GM12878 (cell line): ENCODE measurements at regions not wholly inside any gene's neighbourhood (a gene's known extent, or its start where the extent isn't known, plus 50 kb on each side); places are given as distances from the start of the nearest gene placed in this dataset.

Experiments
- ATAC-seq: fragments of 200-7000 bp; cut with Tn5 transposase; 3 replicates; pipeline ENCODE4 v1.9.1; 2020; ENCODE audit warnings: mild to moderate bottlenecking, moderate library complexity
- BruUV-seq: library from RNA; stranded (reverse); fragments of 400-500 nt; replicated peaks from 2 replicates; lab custom pipeline; 2021; lab: Mats Ljungman, UMichigan
- CTCF ChIA-PET: fragments of 300-600 bp; sonication (Branson Sonifier 250); formaldehyde crosslinking; extraction: SDS; loops from one replicate; lab custom pipeline; 2021; ENCODE audit warnings: inconsistent platforms; lab: Yijun Ruan, JAX
- POLR2A ChIA-PET: fragments of 350-600 bp; formaldehyde crosslinking; extraction: SDS; loops from one replicate; lab custom pipeline; 2021; ENCODE audit warnings: inconsistent platforms; lab: Charles Lee
- RAD21 ChIA-PET: fragments of 300-600 bp; sonication (Branson Sonifier 250); formaldehyde crosslinking; loops from one replicate; lab custom pipeline; 2023; ENCODE audit warnings: antibody characterized with exemption; ENCODE audit not compliant: unreplicated experiment; lab: Charles Lee
- SMC1A ChIA-PET: fragments of 300-600 bp; sonication (Branson Sonifier 250); formaldehyde crosslinking; loops from one replicate; lab custom pipeline; 2023; ENCODE audit not compliant: unreplicated experiment, uncharacterized antibody; lab: Charles Lee
- DNase-seq: peaks from one replicate; pipeline ENCODE4 v3.0.0-alpha.2; 2011; ENCODE audit warnings: low read depth, low spot score
- FAIRE-seq: peaks from 3 replicates; lab custom pipeline; 2011; peaks lifted over from hg19 to GRCh38; lab: Jason Lieb, UNC
- H2AFZ ChIP-seq: 2 replicates; pipeline ENCODE4 v1.6.0; 2011; ENCODE audit warnings: low read depth, low read length, control low read depth; ENCODE audit not compliant: control insufficient read depth
- H3K27ac ChIP-seq: 2 replicates; pipeline ENCODE4 v1.5.1; 2011; ENCODE audit warnings: control low read depth; ENCODE audit not compliant: control insufficient read depth, insufficient read depth
- H3K27me3 ChIP-seq, 2 experiments: replicated peaks in 1 of 2; 2 replicates each; pipeline versions ENCODE4 v1.6.0 to v1.6.1; 2011; ENCODE audit warnings: low read length in 1 of 2; ENCODE audit not compliant: control insufficient read depth in 2 of 2, insufficient read depth in 2 of 2
- H3K36me3 ChIP-seq, 2 experiments: 2 replicates each; pipeline ENCODE4 v1.5.1; 2011; ENCODE audit warnings: low read length in 1 of 2; ENCODE audit not compliant: control insufficient read depth in 2 of 2, insufficient read depth in 2 of 2
- H3K4me1 ChIP-seq: 2 replicates; pipeline ENCODE4 v1.6.1; 2011; ENCODE audit warnings: mild to moderate bottlenecking, low read length, moderate library complexity, mixed read lengths; ENCODE audit not compliant: control insufficient read depth, insufficient read depth
- H3K4me2 ChIP-seq: 2 replicates; pipeline ENCODE4 v1.6.0; 2011; ENCODE audit warnings: control low read depth; ENCODE audit not compliant: control insufficient read depth, insufficient read depth
- H3K4me3 ChIP-seq: fragments of 200-600 bp; sonication (generic); 2 replicates; pipeline ENCODE4 v1.5.1; 2016
- H3K79me2 ChIP-seq: 2 replicates; pipeline ENCODE4 v1.6.0; 2011; ENCODE audit warnings: low read length; ENCODE audit not compliant: control insufficient read depth, insufficient read depth
- H3K9ac ChIP-seq: 2 replicates; pipeline ENCODE4 v1.8.0; 2011; ENCODE audit warnings: low read length, control low read depth, mixed read lengths; ENCODE audit not compliant: control insufficient read depth, insufficient read depth
- H3K9me3 ChIP-seq: replicated peaks from 3 replicates; pipeline ENCODE4 v1.5.1; 2011; ENCODE audit warnings: mild to moderate bottlenecking, low read length; ENCODE audit not compliant: control insufficient read depth, insufficient read depth
- H4K20me1 ChIP-seq: 2 replicates; pipeline ENCODE4 v1.6.0; 2011; ENCODE audit not compliant: control insufficient read depth, insufficient read depth
- E2F8 ChIP-seq: fragments of 450-650 bp; IDR thresholded peaks from 2 replicates; pipeline ENCODE4 v1.6.1; 2018; ENCODE audit warnings: mild to moderate bottlenecking, low read depth, moderate library complexity; ENCODE audit not compliant: partially characterized antibody
- MEF2B ChIP-seq: fragments of 450-650 bp; IDR thresholded peaks from 2 replicates; pipeline ENCODE4 v1.6.1; 2018; ENCODE audit warnings: mild to moderate bottlenecking, moderate library complexity; ENCODE audit not compliant: partially characterized antibody, poor library complexity, severe bottlenecking
- POLR2AphosphoS2 ChIP-seq: IDR thresholded peaks from 2 replicates; pipeline ENCODE4 v1.6.1; 2011; ENCODE audit warnings: low read depth, mild to moderate bottlenecking, low read length, improper control_type of control experiment, moderate library complexity
- POLR2AphosphoS5 ChIP-seq: IDR thresholded peaks from 2 replicates; pipeline ENCODE4 v1.6.1; 2011; ENCODE audit warnings: mild to moderate bottlenecking, low read length, inconsistent platforms
- SPI1 ChIP-seq: IDR thresholded peaks from 2 replicates; pipeline ENCODE4 v1.6.1; 2011; ENCODE audit warnings: low read depth, mild to moderate bottlenecking, low read length, moderate library complexity, borderline replicate concordance; ENCODE audit not compliant: insufficient read depth
- SREBF2 ChIP-seq: IDR thresholded peaks from 2 replicates; pipeline ENCODE4 v1.6.1; 2012; ENCODE audit warnings: mild to moderate bottlenecking, low read length
- WGBS: methylation state at CpG from one replicate; pipeline ENCODE4 v1.1.6; 2016; ENCODE audit warnings: low lambda C conversion rate; ENCODE audit not compliant: insufficient replicate concordance, insufficient coverage; ENCODE audit errors: missing lambda C conversion rate; 5-methylcytosine and 5-hydroxymethylcytosine counted together
- in situ Hi-C: fragments of 300-500 bp; cut with MboI; formaldehyde crosslinking; loops from 9 replicates; pipeline ENCODE4 v1.14.3; 2018; ENCODE audit warnings: mixed read lengths
- intact Hi-C: fragments of 100-400 bp; cut with micrococcal nuclease; formaldehyde crosslinking; loops from one replicate; pipeline ENCODE4 v1.14.2; 2022; ENCODE audit not compliant: unreplicated experiment
- TF ChIP-seq, protein P1 (sequence below): fragments of 450-650 bp; conservative IDR thresholded peaks from 2 replicates; pipeline ENCODE4 v1.6.1; 2017; ENCODE audit warnings: mild to moderate bottlenecking, moderate library complexity

GRCh38 chr11:76730887-76731565, 52.1 kb upstream of the TSKU start (continued):
- TF ChIP-seq, protein P1, sequence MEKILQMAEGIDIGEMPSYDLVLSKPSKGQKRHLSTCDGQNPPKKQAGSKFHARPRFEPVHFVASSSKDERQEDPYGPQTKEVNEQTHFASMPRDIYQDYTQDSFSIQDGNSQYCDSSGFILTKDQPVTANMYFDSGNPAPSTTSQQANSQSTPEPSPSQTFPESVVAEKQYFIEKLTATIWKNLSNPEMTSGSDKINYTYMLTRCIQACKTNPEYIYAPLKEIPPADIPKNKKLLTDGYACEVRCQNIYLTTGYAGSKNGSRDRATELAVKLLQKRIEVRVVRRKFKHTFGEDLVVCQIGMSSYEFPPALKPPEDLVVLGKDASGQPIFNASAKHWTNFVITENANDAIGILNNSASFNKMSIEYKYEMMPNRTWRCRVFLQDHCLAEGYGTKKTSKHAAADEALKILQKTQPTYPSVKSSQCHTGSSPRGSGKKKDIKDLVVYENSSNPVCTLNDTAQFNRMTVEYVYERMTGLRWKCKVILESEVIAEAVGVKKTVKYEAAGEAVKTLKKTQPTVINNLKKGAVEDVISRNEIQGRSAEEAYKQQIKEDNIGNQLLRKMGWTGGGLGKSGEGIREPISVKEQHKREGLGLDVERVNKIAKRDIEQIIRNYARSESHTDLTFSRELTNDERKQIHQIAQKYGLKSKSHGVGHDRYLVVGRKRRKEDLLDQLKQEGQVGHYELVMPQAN: no peak
- TF ChIP-seq SREBF2 (no peak), POLR2AphosphoS5 (no peak), POLR2AphosphoS2 (no peak), MEF2B (no peak)

DNA sequence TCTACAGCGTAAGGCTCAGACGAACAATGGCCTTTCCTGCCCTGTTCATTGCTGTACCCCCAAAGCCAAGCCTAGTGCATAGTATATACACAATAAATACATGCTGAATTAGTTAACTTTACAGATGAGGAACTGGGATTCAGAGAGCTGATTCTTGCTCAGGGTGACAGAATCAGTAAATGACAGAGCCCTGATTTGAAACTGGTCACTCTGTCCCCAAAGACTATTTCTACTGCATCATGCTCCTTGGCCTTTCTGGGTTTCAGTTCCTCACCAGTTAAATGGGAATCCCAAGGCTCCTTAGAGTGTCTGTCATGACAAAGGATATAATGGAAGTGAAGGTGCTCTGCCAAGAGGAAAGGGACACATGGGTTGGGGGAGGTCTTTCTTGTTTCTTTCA, 50.5 kb upstream of the TSKU start:
- DNase-seq: no peak
- no peak overlapping the region for H2AFZ ChIP-seq
- BruUV-seq: no TSS peak
- SMC1A ChIA-PET: interaction anchor here (2.1 kb wide), 1 partner anchor 187 kb away, joined by 11 read pairs; no protein-coding TSS in a partner anchor
- in situ Hi-C loops: no loop called here
- TF ChIP-seq E2F8: no peak
- peak; percentile 50; the same call in 1 of the 2 replicates for TF ChIP-seq SPI1
- CTCF ChIA-PET: interaction anchor here (1.5 kb wide), 1 partner anchor 15 kb away, joined by 3 read pairs; no protein-coding TSS in a partner anchor
- no peaks in the 10 kb centered on the region for H3K36me3 ChIP-seq
- no peak overlapping the region for H3K4me2 ChIP-seq
- H3K9ac ChIP-seq: no peak overlapping the region
- H3K27ac ChIP-seq: no peak overlapping the region
- H3K79me2 ChIP-seq: no peaks in the 10 kb centered on the region
- no peaks in the 10 kb centered on the region for H3K9me3 ChIP-seq
- no peaks in the 10 kb centered on the region for H3K4me1 ChIP-seq
- no peak overlapping the region for H3K4me3 ChIP-seq
- 55% methylated on average over 2 of the region's 2 CpGs for WGBS
- no peak; the same call in 2 of the 3 replicates for ATAC-seq
- RAD21 ChIA-PET: interaction anchor here (1.0 kb wide), 1 partner anchor 359 kb away, joined by 4 read pairs; no protein-coding TSS in a partner anchor
- no peaks in the 10 kb centered on the region for H4K20me1 ChIP-seq
- peaks cover 2 to 8% of the 10 kb centered on the region in 2 experiments; a peak in 3 of 4 replicates for H3K27me3 ChIP-seq
- POLR2A ChIA-PET: no interaction called here
- FAIRE-seq: no peak
- intact Hi-C loops: loop anchor here (10.0 kb wide), 2 partner anchors 312 to 372 kb away; partner anchors contain the start of gene OMP
